GM12878 (cell line): ENCODE measurements at regions not wholly inside any gene's neighbourhood (a gene's known extent, or its start where the extent isn't known, plus 50 kb on each side); places are given as distances from the start of the nearest gene placed in this dataset.

ENCODE experiments used
- ELK1 ChIP-seq: IDR thresholded peaks from 2 replicates; pipeline ENCODE4 v1.6.1; 2012; ENCODE audit warnings: low read depth, low read length, improper control_type of control experiment
- ESRRA ChIP-seq: IDR thresholded peaks from 2 replicates; pipeline ENCODE4 v1.6.1; 2012; ENCODE audit warnings: mild to moderate bottlenecking, low read length, improper control_type of control experiment
- HDGF ChIP-seq: fragments of 450-650 bp; IDR thresholded peaks from 2 replicates; pipeline ENCODE4 v1.6.1; 2016; ENCODE audit warnings: antibody characterized with exemption
- IKZF1 ChIP-seq: fragments of 450-650 bp; conservative IDR thresholded peaks from 2 replicates; pipeline ENCODE4 v1.6.1; 2017; ENCODE audit warnings: antibody characterized with exemption, mild to moderate bottlenecking
- POLR2A ChIP-seq: IDR thresholded peaks from 2 replicates; pipeline ENCODE4 v1.6.1; 2011; ENCODE audit warnings: low read depth, mild to moderate bottlenecking, low read length
- POLR2AphosphoS5 ChIP-seq: IDR thresholded peaks from 2 replicates; pipeline ENCODE4 v1.6.1; 2011; ENCODE audit warnings: mild to moderate bottlenecking, low read length, inconsistent platforms
- ZNF384 ChIP-seq: IDR thresholded peaks from 2 replicates; pipeline ENCODE4 v1.6.1; 2012; ENCODE audit warnings: low read depth, mild to moderate bottlenecking, low read length, improper control_type of control experiment, borderline replicate concordance
- TF ChIP-seq, protein P1 (sequence below), 3 experiments: IDR thresholded peaks in 2 of 3; conservative IDR thresholded peaks in 1 of 3; 2 replicates each; pipeline ENCODE4 v1.5.1; 2011; ENCODE audit warnings: low read depth in 3 of 3, low read length in 3 of 3, mild to moderate bottlenecking in 3 of 3, control low read depth in 2 of 3, moderate library complexity in 2 of 3, inconsistent platforms in 1 of 3, mixed read lengths in 1 of 3; ENCODE audit not compliant: control insufficient read depth in 2 of 3, insufficient read depth in 1 of 3; ENCODE audit errors: extremely low read depth in 1 of 3
- TF ChIP-seq, protein P2 (sequence below): IDR thresholded peaks from 2 replicates; pipeline ENCODE4 v1.6.1; 2012; ENCODE audit warnings: mild to moderate bottlenecking, low read depth, low read length

DNA sequence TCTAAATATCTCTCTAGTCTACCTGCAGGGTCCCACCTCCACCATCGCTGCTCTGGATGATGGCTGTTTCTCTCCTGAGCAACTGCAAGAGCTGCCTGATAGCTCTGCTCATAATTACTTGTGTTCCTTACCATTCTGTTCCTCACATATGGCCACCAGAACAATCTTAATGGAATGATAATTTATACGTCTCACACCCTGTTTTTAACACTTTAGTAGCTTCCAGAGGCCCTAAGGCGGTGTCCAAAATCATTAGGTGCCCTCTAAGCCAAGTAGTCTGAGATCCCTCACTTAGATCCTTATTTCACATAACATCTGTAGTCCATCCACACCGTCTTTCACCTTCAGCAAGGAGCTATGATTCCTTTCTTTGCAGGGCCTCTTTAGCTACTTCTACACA is 373.3 kb downstream of the GBE1 start:
- TF ChIP-seq IKZF1 = no peak
- TF ChIP-seq ELK1 = no peak
- TF ChIP-seq, protein P1, sequence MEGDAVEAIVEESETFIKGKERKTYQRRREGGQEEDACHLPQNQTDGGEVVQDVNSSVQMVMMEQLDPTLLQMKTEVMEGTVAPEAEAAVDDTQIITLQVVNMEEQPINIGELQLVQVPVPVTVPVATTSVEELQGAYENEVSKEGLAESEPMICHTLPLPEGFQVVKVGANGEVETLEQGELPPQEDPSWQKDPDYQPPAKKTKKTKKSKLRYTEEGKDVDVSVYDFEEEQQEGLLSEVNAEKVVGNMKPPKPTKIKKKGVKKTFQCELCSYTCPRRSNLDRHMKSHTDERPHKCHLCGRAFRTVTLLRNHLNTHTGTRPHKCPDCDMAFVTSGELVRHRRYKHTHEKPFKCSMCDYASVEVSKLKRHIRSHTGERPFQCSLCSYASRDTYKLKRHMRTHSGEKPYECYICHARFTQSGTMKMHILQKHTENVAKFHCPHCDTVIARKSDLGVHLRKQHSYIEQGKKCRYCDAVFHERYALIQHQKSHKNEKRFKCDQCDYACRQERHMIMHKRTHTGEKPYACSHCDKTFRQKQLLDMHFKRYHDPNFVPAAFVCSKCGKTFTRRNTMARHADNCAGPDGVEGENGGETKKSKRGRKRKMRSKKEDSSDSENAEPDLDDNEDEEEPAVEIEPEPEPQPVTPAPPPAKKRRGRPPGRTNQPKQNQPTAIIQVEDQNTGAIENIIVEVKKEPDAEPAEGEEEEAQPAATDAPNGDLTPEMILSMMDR (IDR thresholded peaks at IDR 0.05 in 2 of 3, conservative IDR thresholded peaks at IDR 0.05 in 1 of 3; ENCODE audit: control insufficient read depth in 2 of 3, extremely low read depth in 1 of 3, insufficient read depth in 1 of 3, low read depth in 3 of 3, low read length in 3 of 3) = no peak
- TF ChIP-seq, protein P2, sequence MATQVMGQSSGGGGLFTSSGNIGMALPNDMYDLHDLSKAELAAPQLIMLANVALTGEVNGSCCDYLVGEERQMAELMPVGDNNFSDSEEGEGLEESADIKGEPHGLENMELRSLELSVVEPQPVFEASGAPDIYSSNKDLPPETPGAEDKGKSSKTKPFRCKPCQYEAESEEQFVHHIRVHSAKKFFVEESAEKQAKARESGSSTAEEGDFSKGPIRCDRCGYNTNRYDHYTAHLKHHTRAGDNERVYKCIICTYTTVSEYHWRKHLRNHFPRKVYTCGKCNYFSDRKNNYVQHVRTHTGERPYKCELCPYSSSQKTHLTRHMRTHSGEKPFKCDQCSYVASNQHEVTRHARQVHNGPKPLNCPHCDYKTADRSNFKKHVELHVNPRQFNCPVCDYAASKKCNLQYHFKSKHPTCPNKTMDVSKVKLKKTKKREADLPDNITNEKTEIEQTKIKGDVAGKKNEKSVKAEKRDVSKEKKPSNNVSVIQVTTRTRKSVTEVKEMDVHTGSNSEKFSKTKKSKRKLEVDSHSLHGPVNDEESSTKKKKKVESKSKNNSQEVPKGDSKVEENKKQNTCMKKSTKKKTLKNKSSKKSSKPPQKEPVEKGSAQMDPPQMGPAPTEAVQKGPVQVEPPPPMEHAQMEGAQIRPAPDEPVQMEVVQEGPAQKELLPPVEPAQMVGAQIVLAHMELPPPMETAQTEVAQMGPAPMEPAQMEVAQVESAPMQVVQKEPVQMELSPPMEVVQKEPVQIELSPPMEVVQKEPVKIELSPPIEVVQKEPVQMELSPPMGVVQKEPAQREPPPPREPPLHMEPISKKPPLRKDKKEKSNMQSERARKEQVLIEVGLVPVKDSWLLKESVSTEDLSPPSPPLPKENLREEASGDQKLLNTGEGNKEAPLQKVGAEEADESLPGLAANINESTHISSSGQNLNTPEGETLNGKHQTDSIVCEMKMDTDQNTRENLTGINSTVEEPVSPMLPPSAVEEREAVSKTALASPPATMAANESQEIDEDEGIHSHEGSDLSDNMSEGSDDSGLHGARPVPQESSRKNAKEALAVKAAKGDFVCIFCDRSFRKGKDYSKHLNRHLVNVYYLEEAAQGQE = no peak
- no peak for TF ChIP-seq HDGF
- no peak for TF ChIP-seq POLR2A
- no peak for TF ChIP-seq ZNF384
- no peak for TF ChIP-seq ESRRA
- no peak for TF ChIP-seq POLR2AphosphoS5
